LNCAP (cell line): ENCODE measurements at regions not wholly inside any gene's neighbourhood (a gene's known extent, or its start where the extent isn't known, plus 50 kb on each side); places are given as distances from the start of the nearest gene placed in this dataset.

ENCODE experiments used
- TF ChIP-seq, protein P1 (sequence below): fragments of 450-650 bp; IDR thresholded peaks from 2 replicates; pipeline ENCODE4 v1.5.1; 2017; ENCODE audit warnings: mild to moderate bottlenecking

DNA sequence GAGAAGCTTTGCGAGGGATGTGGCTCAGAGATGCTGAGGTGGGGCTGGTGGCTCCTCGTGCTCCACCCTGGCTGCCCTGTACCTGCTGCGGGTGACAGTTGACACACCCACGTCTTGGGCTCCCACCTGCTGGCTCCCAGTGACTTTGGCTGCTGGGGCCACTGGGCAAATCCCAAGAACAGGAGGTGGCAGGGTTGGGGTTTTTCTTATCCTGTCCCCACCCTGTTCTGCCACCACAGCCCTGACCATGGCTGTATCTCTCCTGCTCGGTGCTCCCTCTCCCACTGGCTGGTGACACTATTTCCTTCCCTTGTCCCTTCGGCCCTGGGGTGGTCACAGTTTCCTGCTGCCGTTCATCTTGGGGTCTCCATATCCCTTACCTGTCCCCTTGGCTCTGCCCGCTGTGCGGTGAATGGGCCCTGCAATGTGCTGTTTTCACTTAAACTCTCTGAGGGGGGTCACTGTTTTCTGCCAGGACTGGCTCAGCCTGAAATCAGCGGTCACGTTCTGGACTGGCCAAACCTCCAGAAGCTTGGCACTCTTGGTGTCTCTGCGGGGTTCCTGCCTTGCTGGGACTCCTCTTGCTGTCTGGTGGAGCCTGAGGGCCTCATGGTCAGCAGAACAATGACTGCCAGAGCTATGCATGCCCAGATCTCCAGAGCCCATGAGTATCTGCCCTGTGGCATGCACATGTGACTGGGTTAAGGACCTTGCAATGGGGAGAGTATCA is 144.2 kb downstream of the IRF8 start:
- TF ChIP-seq, protein P1, sequence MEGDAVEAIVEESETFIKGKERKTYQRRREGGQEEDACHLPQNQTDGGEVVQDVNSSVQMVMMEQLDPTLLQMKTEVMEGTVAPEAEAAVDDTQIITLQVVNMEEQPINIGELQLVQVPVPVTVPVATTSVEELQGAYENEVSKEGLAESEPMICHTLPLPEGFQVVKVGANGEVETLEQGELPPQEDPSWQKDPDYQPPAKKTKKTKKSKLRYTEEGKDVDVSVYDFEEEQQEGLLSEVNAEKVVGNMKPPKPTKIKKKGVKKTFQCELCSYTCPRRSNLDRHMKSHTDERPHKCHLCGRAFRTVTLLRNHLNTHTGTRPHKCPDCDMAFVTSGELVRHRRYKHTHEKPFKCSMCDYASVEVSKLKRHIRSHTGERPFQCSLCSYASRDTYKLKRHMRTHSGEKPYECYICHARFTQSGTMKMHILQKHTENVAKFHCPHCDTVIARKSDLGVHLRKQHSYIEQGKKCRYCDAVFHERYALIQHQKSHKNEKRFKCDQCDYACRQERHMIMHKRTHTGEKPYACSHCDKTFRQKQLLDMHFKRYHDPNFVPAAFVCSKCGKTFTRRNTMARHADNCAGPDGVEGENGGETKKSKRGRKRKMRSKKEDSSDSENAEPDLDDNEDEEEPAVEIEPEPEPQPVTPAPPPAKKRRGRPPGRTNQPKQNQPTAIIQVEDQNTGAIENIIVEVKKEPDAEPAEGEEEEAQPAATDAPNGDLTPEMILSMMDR = no peak

DNA sequence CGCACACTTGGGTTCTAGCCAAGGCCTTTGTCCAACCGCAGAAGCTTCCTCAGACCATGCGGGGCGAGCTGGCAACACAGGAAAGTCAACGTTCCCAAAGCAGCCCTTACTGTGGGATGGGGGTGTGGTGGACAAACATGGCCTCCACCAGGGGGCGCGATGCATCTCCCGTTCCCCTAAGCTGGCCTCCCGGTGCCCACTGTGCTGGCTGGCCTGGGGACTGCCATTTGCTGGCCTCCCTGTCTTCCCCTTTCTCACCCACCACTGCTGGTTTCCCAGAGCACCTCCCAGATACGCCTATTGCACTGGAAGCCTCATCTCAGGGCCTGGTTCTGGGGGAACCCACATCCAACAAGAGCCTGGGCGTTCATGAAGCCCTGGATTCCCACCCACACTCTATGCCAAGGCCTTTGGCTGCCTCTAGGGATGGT is 145.3 kb downstream of the IRF8 start:
- TF ChIP-seq, protein P1 = peak; percentile 69

DNA sequence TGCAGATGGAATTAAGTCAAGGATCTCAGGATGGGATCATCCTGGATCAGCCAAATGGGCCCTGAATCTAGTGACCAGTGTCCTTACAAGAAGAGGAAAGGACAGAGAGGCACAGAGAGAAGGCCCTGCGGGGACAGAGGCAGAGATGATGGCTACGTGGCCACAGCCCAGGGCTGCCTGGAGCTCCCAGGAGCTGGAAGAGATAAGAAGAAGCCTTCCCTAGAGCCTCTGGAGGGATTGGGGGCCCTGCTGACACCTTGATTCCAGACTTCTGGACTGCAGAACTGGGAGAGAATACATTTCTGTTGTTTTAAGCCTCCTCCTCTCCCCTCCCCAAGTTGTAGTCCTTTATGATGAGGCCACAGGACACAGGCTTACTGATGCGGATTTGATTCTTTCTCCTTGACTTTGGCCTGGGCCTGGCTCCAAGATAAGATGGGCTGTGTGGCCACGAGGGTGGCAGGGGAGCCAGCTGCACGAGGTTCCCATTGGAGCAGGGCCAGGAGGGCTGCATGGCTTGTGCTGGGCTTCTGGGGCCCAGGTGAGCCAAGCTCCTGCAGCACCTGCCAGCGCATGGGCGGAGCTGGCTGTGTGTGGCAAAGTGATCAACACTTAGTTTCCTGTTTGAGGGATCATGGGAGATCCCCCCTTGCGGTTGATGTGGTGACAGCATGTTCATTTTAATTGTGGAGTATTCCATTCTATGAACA is 146.1 kb downstream of the IRF8 start:
- TF ChIP-seq, protein P1 = no peak

DNA sequence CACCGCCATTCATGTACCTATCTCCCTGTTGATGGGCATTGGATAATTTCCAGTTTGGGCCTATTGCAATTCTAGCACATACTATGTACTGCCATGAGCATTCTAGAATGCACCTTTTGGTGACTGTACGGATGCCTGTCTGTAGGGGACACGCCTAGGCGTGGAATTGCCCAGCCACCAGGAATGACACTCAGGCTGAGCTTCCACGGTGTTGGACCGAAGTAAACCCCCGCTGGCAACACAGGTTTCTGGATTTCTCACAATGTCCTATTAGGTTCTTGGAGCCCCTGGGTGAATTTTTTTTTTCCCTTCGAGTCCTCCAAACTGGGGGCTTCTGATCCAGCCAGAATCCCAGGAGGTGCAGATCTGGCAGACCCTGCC is 146.6 kb downstream of the IRF8 start:
- TF ChIP-seq, protein P1 = no peak

DNA sequence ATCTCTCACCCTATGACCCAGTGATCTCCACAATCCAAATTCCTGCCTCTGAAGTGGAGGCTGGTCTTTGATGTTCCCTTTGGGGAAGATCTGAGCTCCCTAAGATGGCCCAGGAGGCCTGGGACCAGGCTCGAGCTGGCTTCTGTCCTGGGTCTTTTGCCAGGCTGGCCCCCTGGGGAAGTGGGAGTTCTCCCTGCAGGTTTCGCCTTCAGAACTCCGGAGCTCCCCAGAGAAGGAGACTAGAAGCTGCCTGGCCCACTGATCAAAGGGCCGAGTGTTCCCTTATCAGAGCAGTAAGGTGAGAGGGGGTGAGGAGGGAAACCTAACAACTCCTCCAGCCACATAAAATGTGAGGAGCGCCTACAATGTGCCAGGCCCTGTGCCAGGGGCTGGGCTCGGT is 147.1 kb downstream of the IRF8 start:
- TF ChIP-seq, protein P1 = no peak

DNA sequence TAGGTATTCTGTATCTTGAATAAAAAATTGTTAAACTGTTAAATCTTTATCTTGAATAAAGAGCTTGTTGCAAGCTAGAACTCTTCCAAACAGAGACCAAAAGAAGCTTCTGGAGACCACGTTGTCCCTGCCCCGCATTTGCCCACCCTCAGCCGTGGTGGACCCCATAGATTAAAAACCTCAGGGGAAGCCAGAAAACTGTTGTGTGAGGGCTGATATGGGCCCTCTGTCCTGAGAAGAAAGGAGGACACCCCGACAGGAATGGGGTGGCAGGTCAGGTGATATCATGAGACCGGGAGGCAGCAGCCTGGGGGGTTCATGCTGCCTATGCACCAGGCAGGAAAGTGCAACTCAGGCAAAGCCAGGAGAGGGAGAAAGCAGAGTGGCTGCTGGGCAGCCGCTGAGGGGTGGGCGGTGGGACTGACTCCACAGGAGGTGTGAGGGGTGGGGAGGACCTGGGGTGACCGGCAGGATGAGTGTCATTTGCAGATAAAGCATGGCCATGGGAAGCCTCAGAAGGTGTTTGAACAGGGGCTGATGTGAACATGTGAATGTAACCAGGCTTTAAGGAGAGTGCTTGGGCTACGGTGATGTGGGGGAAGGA is 147.8 kb downstream of the IRF8 start:
- TF ChIP-seq, protein P1 = no peak

DNA sequence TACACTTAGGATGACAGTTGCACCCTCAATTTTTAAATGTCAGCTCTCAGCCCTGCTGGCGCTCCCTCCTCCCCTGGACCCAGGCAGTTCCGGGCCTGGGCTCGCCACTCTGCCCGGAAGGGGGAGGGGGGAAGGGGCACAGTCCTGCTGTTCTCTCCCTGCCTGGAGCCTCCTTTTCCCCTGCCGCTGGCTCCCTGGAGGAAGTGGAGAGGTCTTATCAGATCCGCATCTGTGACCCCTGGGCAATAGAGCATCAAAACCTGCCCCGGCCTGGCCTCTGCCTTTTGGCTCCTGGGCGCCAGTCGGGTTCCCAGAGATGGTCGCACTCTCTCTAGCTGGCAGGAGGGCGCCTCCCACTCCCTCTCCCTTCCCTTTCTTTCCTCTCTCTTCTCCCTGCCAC is 149.3 kb downstream of the IRF8 start:
- TF ChIP-seq, protein P1 = no peak
